ENCODE measurements at regions not wholly inside any gene's neighbourhood (a gene's known extent, or its start where the extent isn't known, plus 50 kb on each side); places are given as distances from the start of the nearest gene placed in this dataset.
"Not testable (repeated sequence)": the region's sequence is repeated elsewhere in the genome, so short reads cannot be mapped to it uniquely, and the experiment has no call there.

GRCh38 chr3:105972069-105972468 is 103.3 kb upstream of the CBLB start:
- H3K4me3 ChIP-seq (replicated peaks; ENCODE audit: low read depth, low read length), result no peak overlapping the region
- DNase-seq (ENCODE audit: extremely low read depth, low read depth), result no peak
- TF ChIP-seq CTCF (IDR thresholded peaks at IDR 0.05; ENCODE audit: low read depth, low read length, missing control alignments), result no peak

- DNase-seq (ENCODE audit: extremely low read depth, low read depth), result no peak
- no peak overlapping the region for H3K4me3 ChIP-seq (replicated peaks; ENCODE audit: low read depth, low read length)
- TF ChIP-seq CTCF (IDR thresholded peaks at IDR 0.05; ENCODE audit: low read depth, low read length, missing control alignments), result no peak
Observed at GRCh38 chr3:105974381-105974780, 105.6 kb upstream of the CBLB start.

- no peak for TF ChIP-seq CTCF (IDR thresholded peaks at IDR 0.05; ENCODE audit: low read depth, low read length, missing control alignments)
- DNase-seq (ENCODE audit: extremely low read depth, low read depth), result no peak
- no peak overlapping the region for H3K4me3 ChIP-seq (replicated peaks; ENCODE audit: low read depth, low read length)
Observed at GRCh38 chr3:105976196-105976595, 107.4 kb upstream of the CBLB start.

- H3K4me3 ChIP-seq (replicated peaks; ENCODE audit: low read depth, low read length), result no peak overlapping the region
- no peak for TF ChIP-seq CTCF (IDR thresholded peaks at IDR 0.05; ENCODE audit: low read depth, low read length, missing control alignments)
- DNase-seq (ENCODE audit: extremely low read depth, low read depth), result no peak
Observed at GRCh38 chr3:105979961-105980360, 111.1 kb upstream of the CBLB start.

- DNase-seq (ENCODE audit: extremely low read depth, low read depth), result no peak
Observed at GRCh38 chr3:105982207-105982606, 113.4 kb upstream of the CBLB start.

GRCh38 chr3:105984837-105985236 is 116.0 kb upstream of the CBLB start:
- H3K4me3 ChIP-seq (replicated peaks; ENCODE audit: low read depth, low read length), result no peak overlapping the region
- no peak for DNase-seq (ENCODE audit: extremely low read depth, low read depth)
- no peak for TF ChIP-seq CTCF (IDR thresholded peaks at IDR 0.05; ENCODE audit: low read depth, low read length, missing control alignments)

More at GRCh38 chr3:105982207-105982606, 113.4 kb upstream of the CBLB start:
- no peak overlapping the region for H3K4me3 ChIP-seq (replicated peaks; ENCODE audit: low read depth, low read length)
- TF ChIP-seq CTCF (IDR thresholded peaks at IDR 0.05; ENCODE audit: low read depth, low read length, missing control alignments), result no peak

- DNase-seq (ENCODE audit: extremely low read depth, low read depth); H3K4me3 ChIP-seq (replicated peaks; ENCODE audit: low read depth, low read length): not testable (repeated sequence)
Observed at GRCh38 chr3:105986343-105986742, 117.5 kb upstream of the CBLB start.

All from HFF-Myc (cell line).